Mucosa of descending colon (tissue), 3 donors: ENCODE measurements at regions not wholly inside any gene's neighbourhood (a gene's known extent, or its start where the extent isn't known, plus 50 kb on each side); places are given as distances from the start of the nearest gene placed in this dataset.

Experiments
- ATAC-seq: fragments of 200-7000 bp; cut with Tn5 transposase; one replicate; pipeline ENCODE4 v1.9.1; 2020; ENCODE audit warnings: mild to moderate bottlenecking, moderate library complexity
- DNase-seq, 3 donors: peaks; one replicate each; pipeline ENCODE4 v3.0.0-alpha.2; 2020
- H3K36me3 ChIP-seq: fragments of 200-600 bp; one replicate; pipeline ENCODE4 v1.8.0; 2021; ENCODE audit warnings: low read depth, mild to moderate bottlenecking
- H3K4me1 ChIP-seq: fragments of 200-600 bp; one replicate; pipeline ENCODE4 v1.8.0; 2021; ENCODE audit warnings: low read depth, mild to moderate bottlenecking
- H3K4me3 ChIP-seq: fragments of 200-600 bp; one replicate; pipeline ENCODE4 v1.8.0; 2021; ENCODE audit warnings: mild to moderate bottlenecking
- H3K9me3 ChIP-seq: fragments of 200-600 bp; one replicate; pipeline ENCODE4 v1.8.0; 2021; ENCODE audit warnings: mild to moderate bottlenecking
- CTCF ChIP-seq: fragments of 200-600 bp; IDR thresholded peaks from one replicate; pipeline ENCODE4 v1.8.0; 2022; ENCODE audit warnings: antibody characterized with exemption, mild to moderate bottlenecking
- intact Hi-C, 2 donors: fragments of 100-400 bp; cut with DNase I in 1 of 2; cut with micrococcal nuclease in 1 of 2; formaldehyde crosslinking; loops; one replicate each; pipeline versions ENCODE4 v1.11.0 to v1.11.1; 2022; cut with DNase I, micrococcal nuclease
- donor health status: DM: no; HTN: no; CAD: no; lungs with moderate emphysema.
- donor health status: DM: no; HTN: no; CAD: no.
- donor health status: DM: no; HTN: yes; CAD: no.

GRCh38 chr10:120989279-120989678 lies 138.1 kb downstream of the WDR11 start:
- peaks cover 10% of the 10 kb centered on the region for H3K9me3 ChIP-seq
- no peak for ATAC-seq
- no peaks in the 10 kb centered on the region for H3K4me1 ChIP-seq
- no peak for DNase-seq
- intact Hi-C loops = no loop called here
- no peak for TF ChIP-seq CTCF
- no peak overlapping the region for H3K4me3 ChIP-seq
- H3K36me3 ChIP-seq = no peaks in the 10 kb centered on the region

GRCh38 chr10:120989996-120990598 lies 138.9 kb downstream of the WDR11 start:
- intact Hi-C loops = no loop called here
- no peak for TF ChIP-seq CTCF
- no peak overlapping the region for H3K4me3 ChIP-seq
- H3K4me1 ChIP-seq = no peaks in the 10 kb centered on the region
- peaks cover 10% of the 10 kb centered on the region for H3K9me3 ChIP-seq
- no peak for ATAC-seq
- DNase-seq = no peak
- no peaks in the 10 kb centered on the region for H3K36me3 ChIP-seq

DNA sequence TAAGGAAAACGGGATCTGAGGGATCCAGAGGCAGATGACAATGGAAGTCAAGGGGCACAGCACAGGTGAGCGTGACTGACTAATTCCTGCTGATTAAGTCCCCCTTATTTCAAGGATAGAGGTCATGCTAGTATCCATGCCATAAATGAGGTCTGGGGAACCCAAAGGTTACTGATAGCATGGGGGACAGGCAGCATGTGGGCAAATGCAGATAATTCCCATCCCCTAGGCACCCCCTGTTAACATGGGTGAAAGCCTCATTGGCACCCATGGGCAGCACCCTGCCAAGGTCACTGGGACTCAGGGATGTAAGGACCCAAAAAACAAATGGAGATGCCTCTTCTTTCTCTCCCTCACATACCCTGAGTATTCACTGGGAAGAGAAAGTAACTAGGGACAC lies 139.7 kb downstream of the WDR11 start:
- DNase-seq (no peak), ATAC-seq (no peak)
- H3K4me3 ChIP-seq = no peak overlapping the region
- peaks cover 10% of the 10 kb centered on the region for H3K9me3 ChIP-seq
- intact Hi-C loops = no loop called here
- TF ChIP-seq CTCF = no peak
- H3K4me1 ChIP-seq = no peaks in the 10 kb centered on the region
- no peaks in the 10 kb centered on the region for H3K36me3 ChIP-seq

- no peak for DNase-seq
- ATAC-seq = no peak
- intact Hi-C loops = no loop called here
- TF ChIP-seq CTCF = no peak
- Histone ChIP-seq H3K4me3 (no peak overlapping the region), H3K4me1 (peaks cover 4% of the 10 kb centered on the region), H3K36me3 (no peaks in the 10 kb centered on the region), H3K9me3 (peaks cover 10% of the 10 kb centered on the region)
These were observed 141.9 kb downstream of the WDR11 start for GRCh38 chr10:120993089-120993488.

DNA sequence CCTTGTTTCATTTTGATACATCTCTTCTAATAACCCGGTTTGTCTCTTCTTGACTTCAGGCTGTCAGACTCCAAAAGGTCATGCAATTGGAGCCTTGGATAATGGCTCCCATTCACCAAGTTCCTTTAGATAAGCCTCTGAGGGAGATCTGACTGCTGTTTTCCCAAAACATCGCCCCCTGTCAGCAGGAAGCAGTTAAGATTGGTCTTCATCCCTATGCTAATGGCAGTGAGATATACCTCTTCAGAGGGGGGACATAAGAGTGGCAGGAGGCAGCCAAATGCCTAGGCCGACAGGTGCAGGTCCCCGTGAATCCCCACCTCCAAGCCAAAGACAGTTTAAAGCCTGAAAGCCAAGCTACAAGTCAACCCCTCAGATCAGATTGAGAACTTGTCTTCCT lies 144.6 kb downstream of the WDR11 start:
- no peaks in the 10 kb centered on the region for H3K36me3 ChIP-seq
- H3K4me3 ChIP-seq = no peak overlapping the region
- no peak for TF ChIP-seq CTCF
- ATAC-seq (no peak), DNase-seq (no peak)
- H3K9me3 ChIP-seq = peaks cover 2% of the 10 kb centered on the region
- intact Hi-C loops = no loop called here
- H3K4me1 ChIP-seq = peaks cover 4% of the 10 kb centered on the region
